Peyer's patch (tissue), 4 donors: ENCODE measurements at regions not wholly inside any gene's neighbourhood (a gene's known extent, or its start where the extent isn't known, plus 50 kb on each side); places are given as distances from the start of the nearest gene placed in this dataset.

ENCODE experiments used
- POLR2A ChIP-seq, 2 donors: fragments of 450-650 bp; IDR thresholded peaks; one replicate each; pipeline ENCODE4 v1.5.1; 2017; ENCODE audit warnings: antibody characterized with exemption in 2 of 2, mild to moderate bottlenecking in 2 of 2, moderate library complexity in 2 of 2
- TF ChIP-seq, protein P1 (sequence below), 6 experiments: fragments of 450-650 bp in 4 of 6; fragments of 200-600 bp in 2 of 6; sonication (generic) in 1 of 6; IDR thresholded peaks; one replicate each; pipeline ENCODE4 v1.5.1; 2017 to 2019; ENCODE audit warnings: antibody characterized with exemption in 6 of 6, mild to moderate bottlenecking in 3 of 6, moderate library complexity in 1 of 6

DNA sequence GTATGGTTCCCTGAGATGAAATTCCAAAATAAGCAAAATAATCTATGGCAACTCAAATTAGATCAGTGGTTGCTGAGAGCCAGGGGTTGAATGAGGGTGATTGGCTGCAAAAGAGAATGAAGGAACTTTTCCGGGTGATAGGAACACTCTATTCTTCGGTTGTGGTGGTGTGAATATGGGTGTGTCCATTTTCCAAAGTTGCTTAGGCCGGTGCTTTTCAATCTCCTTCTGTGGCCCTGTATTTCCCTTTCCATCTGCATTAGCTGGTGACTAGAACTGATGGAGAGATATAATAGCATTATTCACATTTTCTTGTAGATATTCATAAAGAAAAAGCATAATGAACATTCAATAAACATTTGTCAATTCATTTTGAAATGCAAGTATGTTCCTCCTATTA, 382.9 kb downstream of the TFEC start:
- TF ChIP-seq, protein P1, sequence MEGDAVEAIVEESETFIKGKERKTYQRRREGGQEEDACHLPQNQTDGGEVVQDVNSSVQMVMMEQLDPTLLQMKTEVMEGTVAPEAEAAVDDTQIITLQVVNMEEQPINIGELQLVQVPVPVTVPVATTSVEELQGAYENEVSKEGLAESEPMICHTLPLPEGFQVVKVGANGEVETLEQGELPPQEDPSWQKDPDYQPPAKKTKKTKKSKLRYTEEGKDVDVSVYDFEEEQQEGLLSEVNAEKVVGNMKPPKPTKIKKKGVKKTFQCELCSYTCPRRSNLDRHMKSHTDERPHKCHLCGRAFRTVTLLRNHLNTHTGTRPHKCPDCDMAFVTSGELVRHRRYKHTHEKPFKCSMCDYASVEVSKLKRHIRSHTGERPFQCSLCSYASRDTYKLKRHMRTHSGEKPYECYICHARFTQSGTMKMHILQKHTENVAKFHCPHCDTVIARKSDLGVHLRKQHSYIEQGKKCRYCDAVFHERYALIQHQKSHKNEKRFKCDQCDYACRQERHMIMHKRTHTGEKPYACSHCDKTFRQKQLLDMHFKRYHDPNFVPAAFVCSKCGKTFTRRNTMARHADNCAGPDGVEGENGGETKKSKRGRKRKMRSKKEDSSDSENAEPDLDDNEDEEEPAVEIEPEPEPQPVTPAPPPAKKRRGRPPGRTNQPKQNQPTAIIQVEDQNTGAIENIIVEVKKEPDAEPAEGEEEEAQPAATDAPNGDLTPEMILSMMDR (IDR thresholded peaks at IDR 0.05) = no peak
- no peak for TF ChIP-seq POLR2A (IDR thresholded peaks at IDR 0.05)
